ENCODE measurements at regions not wholly inside any gene's neighbourhood (a gene's known extent, or its start where the extent isn't known, plus 50 kb on each side); places are given as distances from the start of the nearest gene placed in this dataset.

DNA sequence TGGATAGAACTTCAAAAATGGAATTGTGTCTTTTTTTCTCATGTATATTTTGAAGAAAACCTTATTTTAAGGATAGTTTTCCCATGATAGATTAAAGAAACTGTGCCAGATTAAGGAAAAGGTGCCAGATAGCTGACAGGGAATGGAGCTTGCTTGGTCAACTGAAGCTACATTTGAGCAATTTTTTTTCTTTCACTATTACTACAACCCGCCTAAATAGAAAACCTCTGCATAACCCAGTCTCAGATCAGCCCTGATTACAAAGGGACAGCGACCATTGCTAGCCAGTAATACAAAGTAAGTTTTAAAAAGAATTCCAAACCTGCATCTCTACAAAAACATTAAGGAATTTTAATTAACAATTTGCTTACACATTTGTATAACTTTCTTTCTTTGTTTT lies 1123.4 kb upstream of the LRRTM3 start:
- BruUV-seq (replicated peaks) = no TSS peak
- Mint-ChIP-seq H3K36me3 (ENCODE audit: insufficient read depth, unreplicated experiment) (no peaks in the 10 kb centered on the region), H3K27ac (ENCODE audit: low read depth, unreplicated experiment) (no peak overlapping the region), H3K27me3 (ENCODE audit: insufficient read depth, unreplicated experiment) (no peaks in the 10 kb centered on the region), H3K4me3 (ENCODE audit: unreplicated experiment) (no peak overlapping the region), H3K9me3 (ENCODE audit: unreplicated experiment) (no peaks in the 10 kb centered on the region), H3K4me1 (ENCODE audit: insufficient read depth, unreplicated experiment) (no peaks in the 10 kb centered on the region)
- ChIA-PET CTCF (no interaction called here), POLR2A (no interaction called here)
- intact Hi-C loops (cut with micrococcal nuclease) = no loop called here
- DNase-seq (ENCODE audit: unreplicated experiment) = no peak
- TF ChIP-seq, protein P1, sequence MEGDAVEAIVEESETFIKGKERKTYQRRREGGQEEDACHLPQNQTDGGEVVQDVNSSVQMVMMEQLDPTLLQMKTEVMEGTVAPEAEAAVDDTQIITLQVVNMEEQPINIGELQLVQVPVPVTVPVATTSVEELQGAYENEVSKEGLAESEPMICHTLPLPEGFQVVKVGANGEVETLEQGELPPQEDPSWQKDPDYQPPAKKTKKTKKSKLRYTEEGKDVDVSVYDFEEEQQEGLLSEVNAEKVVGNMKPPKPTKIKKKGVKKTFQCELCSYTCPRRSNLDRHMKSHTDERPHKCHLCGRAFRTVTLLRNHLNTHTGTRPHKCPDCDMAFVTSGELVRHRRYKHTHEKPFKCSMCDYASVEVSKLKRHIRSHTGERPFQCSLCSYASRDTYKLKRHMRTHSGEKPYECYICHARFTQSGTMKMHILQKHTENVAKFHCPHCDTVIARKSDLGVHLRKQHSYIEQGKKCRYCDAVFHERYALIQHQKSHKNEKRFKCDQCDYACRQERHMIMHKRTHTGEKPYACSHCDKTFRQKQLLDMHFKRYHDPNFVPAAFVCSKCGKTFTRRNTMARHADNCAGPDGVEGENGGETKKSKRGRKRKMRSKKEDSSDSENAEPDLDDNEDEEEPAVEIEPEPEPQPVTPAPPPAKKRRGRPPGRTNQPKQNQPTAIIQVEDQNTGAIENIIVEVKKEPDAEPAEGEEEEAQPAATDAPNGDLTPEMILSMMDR (IDR thresholded peaks at IDR 0.05; ENCODE audit: unreplicated experiment) = no peak

DNA sequence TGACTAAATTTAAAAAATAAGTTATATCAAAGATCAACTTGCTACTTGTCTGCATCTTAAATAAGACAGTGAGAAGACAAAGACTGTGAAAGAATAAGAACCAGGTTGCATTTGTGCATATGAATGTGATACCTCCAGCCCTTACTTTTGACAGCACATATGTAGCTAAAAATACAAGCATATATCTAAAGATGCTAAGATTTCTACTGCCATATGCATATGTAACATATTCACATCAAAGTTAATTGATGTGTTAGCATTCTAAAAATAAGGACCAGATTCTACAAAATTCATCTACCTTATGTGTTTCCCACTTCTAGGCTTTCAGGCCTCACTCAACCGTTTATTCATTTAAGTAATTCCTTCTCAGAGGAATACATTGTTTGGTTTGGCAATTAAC lies 1120.3 kb upstream of the LRRTM3 start:
- ChIA-PET CTCF (no interaction called here), POLR2A (no interaction called here)

DNA sequence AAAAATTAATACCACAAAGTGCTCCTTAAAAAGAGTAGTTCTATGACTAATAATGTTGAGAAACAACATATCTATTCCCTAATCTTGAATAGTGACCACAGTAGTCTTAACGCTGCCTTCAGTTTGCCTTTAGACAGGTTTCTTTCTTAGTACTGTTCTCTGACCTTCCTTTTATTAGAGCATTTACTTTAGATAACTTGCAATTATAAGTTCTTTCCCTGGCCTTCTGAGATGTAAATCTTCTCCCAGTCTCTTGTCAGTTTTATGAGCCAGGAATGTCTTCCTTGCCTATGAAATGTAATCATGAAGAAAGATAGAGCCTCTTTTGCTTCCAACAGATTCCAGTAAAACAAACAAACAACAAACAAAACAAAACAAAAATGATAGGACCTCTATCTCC lies 1119.8 kb upstream of the LRRTM3 start:
- Mint-ChIP-seq H3K27me3 (ENCODE audit: insufficient read depth, unreplicated experiment) (no peaks in the 10 kb centered on the region), H3K36me3 (ENCODE audit: insufficient read depth, unreplicated experiment) (no peaks in the 10 kb centered on the region), H3K9me3 (ENCODE audit: unreplicated experiment) (no peaks in the 10 kb centered on the region), H3K27ac (ENCODE audit: low read depth, unreplicated experiment) (no peak overlapping the region), H3K4me1 (ENCODE audit: insufficient read depth, unreplicated experiment) (no peaks in the 10 kb centered on the region), H3K4me3 (ENCODE audit: unreplicated experiment) (no peak overlapping the region)
- intact Hi-C loops (cut with micrococcal nuclease) = no loop called here
- no TSS peak for BruUV-seq (replicated peaks)
- ChIA-PET CTCF (no interaction called here), POLR2A (no interaction called here)
- TF ChIP-seq, protein P1 (IDR thresholded peaks at IDR 0.05; ENCODE audit: unreplicated experiment) = no peak
- DNase-seq (ENCODE audit: unreplicated experiment) = no peak

More for the DNA sequence above, 1120.3 kb upstream of the LRRTM3 start:
- Mint-ChIP-seq H3K27ac (ENCODE audit: low read depth, unreplicated experiment) (no peak overlapping the region), H3K4me1 (ENCODE audit: insufficient read depth, unreplicated experiment) (no peaks in the 10 kb centered on the region), H3K9me3 (ENCODE audit: unreplicated experiment) (no peaks in the 10 kb centered on the region), H3K4me3 (ENCODE audit: unreplicated experiment) (no peak overlapping the region), H3K27me3 (ENCODE audit: insufficient read depth, unreplicated experiment) (no peaks in the 10 kb centered on the region), H3K36me3 (ENCODE audit: insufficient read depth, unreplicated experiment) (no peaks in the 10 kb centered on the region)
- intact Hi-C loops (cut with micrococcal nuclease) = no loop called here
- TF ChIP-seq, protein P1 (IDR thresholded peaks at IDR 0.05; ENCODE audit: unreplicated experiment) = no peak
- DNase-seq (ENCODE audit: unreplicated experiment) = no peak
- no TSS peak for BruUV-seq (replicated peaks)

- no peaks in the 10 kb centered on the region for H3K4me1 Mint-ChIP-seq (ENCODE audit: insufficient read depth, unreplicated experiment)
- H3K27ac Mint-ChIP-seq (ENCODE audit: low read depth, unreplicated experiment) = no peak overlapping the region
- H3K4me3 Mint-ChIP-seq (ENCODE audit: unreplicated experiment) = no peak overlapping the region
- no peak for DNase-seq (ENCODE audit: unreplicated experiment)
- no peaks in the 10 kb centered on the region for H3K36me3 Mint-ChIP-seq (ENCODE audit: insufficient read depth, unreplicated experiment)
- intact Hi-C loops (cut with micrococcal nuclease) = no loop called here
- POLR2A ChIA-PET = no interaction called here
- H3K27me3 Mint-ChIP-seq (ENCODE audit: insufficient read depth, unreplicated experiment) = no peaks in the 10 kb centered on the region
- CTCF ChIA-PET = no interaction called here
- no peaks in the 10 kb centered on the region for H3K9me3 Mint-ChIP-seq (ENCODE audit: unreplicated experiment)
- TF ChIP-seq, protein P1 (IDR thresholded peaks at IDR 0.05; ENCODE audit: unreplicated experiment) = no peak
- BruUV-seq (replicated peaks) = no TSS peak
These were observed 1117.0 kb upstream of the LRRTM3 start for GRCh38 chr10:65808687-65809333.

Data from MCF 10A (cell line).